ENCODE measurements at regions not wholly inside any gene's neighbourhood (a gene's known extent, or its start where the extent isn't known, plus 50 kb on each side); places are given as distances from the start of the nearest gene placed in this dataset.

DNA sequence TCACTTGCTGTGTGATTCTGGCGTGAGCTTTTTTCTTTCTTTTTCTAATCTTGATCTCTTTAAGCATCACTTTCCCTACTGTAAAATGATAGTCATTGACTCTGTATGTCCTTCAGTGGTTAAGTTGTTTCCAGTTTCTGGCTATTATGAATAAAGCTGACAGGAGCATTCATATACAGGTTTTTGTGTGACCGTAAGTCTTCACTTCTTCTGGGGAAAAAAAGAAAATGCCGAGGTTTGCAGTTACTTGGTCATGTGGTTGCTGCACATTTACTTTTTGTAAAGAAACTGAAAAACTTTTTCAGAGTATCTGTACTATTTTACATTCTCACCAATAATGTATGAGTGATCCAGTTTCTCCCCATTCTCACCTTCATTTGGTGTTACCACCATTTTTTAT is 247.4 kb upstream of the RBMS3 start:
- TF ChIP-seq, protein P1, sequence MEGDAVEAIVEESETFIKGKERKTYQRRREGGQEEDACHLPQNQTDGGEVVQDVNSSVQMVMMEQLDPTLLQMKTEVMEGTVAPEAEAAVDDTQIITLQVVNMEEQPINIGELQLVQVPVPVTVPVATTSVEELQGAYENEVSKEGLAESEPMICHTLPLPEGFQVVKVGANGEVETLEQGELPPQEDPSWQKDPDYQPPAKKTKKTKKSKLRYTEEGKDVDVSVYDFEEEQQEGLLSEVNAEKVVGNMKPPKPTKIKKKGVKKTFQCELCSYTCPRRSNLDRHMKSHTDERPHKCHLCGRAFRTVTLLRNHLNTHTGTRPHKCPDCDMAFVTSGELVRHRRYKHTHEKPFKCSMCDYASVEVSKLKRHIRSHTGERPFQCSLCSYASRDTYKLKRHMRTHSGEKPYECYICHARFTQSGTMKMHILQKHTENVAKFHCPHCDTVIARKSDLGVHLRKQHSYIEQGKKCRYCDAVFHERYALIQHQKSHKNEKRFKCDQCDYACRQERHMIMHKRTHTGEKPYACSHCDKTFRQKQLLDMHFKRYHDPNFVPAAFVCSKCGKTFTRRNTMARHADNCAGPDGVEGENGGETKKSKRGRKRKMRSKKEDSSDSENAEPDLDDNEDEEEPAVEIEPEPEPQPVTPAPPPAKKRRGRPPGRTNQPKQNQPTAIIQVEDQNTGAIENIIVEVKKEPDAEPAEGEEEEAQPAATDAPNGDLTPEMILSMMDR (IDR thresholded peaks at IDR 0.05; ENCODE audit: insufficient read depth, low read depth, low read length, missing control alignments): no peak
- H3K4me3 ChIP-seq (ENCODE audit: low read length): no peak overlapping the region
- DNase-seq (ENCODE audit: low read depth): no peak

DNA sequence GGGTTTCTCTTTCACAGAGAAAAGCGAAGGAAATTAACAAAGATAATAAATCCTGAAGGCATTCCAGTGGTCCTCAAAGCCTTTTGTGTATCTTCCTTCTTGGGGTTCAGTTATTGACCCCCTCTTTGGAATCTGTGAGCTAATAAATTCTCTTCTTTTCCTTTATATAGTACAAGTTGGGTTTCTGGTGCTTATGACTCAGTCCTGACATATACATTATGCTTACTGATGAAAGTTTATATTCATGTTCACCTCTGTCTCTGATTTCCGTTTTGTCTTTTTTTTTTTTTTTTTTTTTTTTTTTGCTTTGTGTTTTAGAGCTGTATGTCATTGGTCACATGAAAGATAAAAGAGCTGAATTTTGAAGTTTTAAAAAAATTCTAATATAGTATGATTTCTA is 230.7 kb upstream of the RBMS3 start:
- no peak overlapping the region for H3K4me3 ChIP-seq (ENCODE audit: low read length)
- no peak for DNase-seq (ENCODE audit: low read depth)
- TF ChIP-seq, protein P1 (IDR thresholded peaks at IDR 0.05; ENCODE audit: insufficient read depth, low read depth, low read length, missing control alignments): no peak

DNA sequence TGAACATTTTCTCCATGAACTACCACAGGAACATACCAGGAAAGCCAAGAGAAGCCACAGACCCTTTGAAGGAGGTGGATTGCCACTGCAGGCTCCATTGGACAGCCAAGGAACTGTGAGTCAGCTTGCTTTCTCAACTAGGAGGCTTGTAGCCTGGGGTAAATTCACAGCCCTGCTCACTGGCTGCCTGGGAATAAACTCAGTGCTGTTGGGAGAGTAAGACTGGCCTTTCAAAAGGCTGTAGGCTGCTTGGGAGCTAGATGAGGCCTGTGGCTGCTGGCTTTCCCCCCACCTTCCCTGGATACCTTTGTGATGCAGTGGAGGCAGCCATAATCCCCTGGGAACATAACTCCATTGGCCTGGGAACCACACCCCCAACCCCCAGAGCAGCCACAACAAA is 223.5 kb upstream of the RBMS3 start:
- DNase-seq (ENCODE audit: low read depth): peak; percentile 94
- no peak overlapping the region for H3K4me3 ChIP-seq (ENCODE audit: low read length)
- TF ChIP-seq, protein P1 (IDR thresholded peaks at IDR 0.05; ENCODE audit: insufficient read depth, low read depth, low read length, missing control alignments): no peak

DNA sequence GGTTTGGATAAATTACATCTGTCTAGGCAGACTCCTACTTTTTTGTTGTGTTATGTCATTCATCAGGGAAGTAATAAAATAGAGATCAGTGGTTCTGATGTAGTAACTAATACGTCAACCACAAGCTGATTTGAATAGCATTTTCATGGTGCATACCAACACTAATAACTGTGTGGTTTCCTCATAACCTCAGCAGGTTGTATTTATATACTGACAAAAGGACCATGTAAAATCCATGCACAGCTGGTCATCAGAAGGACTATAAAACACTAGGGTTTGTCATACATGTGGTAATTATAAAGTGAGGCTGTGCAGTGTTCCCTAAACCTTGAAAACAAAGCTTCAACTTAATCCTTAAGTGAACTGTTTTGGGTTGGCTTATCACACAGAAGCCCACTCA is 216.8 kb upstream of the RBMS3 start:
- DNase-seq (ENCODE audit: low read depth): no peak

DNA sequence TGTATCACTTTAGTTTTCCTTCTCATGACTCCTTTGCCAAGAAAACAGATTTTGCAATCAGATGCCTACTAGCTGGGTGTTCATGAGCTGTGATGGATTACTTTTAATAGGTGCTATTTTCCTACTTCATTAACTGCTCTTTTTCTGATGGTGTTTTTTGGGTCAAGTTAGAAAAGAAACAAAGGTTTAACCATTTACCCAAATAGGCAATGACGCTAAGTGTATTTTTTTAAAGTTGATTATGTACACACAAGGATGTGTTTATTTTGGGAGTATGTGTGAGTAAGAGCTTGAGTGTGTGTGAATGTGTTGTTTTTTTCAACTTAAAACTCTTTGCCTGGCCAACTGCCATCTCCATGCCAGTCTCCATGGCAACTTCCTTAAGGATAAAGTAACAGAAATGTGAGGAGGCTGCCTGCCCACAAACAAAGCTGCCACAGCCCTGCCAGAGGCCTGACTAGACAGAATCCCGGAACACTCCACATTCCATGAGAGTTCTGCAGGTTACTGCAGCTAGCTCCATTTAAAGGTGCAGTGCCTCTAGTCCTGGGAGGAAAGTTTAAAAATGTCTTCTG is 215.6 kb upstream of the RBMS3 start:
- TF ChIP-seq, protein P1 (IDR thresholded peaks at IDR 0.05; ENCODE audit: insufficient read depth, low read depth, low read length, missing control alignments): no peak
- no peak overlapping the region for H3K4me3 ChIP-seq (ENCODE audit: low read length)
- peak; percentile 99 for DNase-seq (ENCODE audit: low read depth)

More for the DNA sequence above, 216.8 kb upstream of the RBMS3 start:
- TF ChIP-seq, protein P1 (IDR thresholded peaks at IDR 0.05; ENCODE audit: insufficient read depth, low read depth, low read length, missing control alignments): no peak
- no peak overlapping the region for H3K4me3 ChIP-seq (ENCODE audit: low read length)

DNA sequence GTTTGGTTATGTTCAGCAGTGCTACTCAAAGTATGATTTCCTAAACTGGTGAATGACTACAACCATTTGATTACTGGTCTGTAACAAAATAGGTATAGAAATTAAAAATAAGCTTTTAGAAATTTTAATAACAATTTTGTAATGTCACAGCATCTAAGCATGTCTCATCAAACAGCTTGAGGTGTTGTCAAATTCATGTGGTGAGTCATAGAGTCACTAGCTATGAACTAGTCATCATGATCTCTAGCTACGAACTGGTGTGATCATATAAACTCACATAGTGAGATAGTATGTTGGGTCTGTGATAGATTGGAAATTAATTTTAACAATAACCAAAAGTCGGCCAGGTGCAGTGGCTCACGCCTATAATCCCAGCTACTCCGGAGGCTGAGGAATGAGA is 213.9 kb upstream of the RBMS3 start:
- no peak overlapping the region for H3K4me3 ChIP-seq (ENCODE audit: low read length)
- peak; percentile 86 for DNase-seq (ENCODE audit: low read depth)
- TF ChIP-seq, protein P1 (IDR thresholded peaks at IDR 0.05; ENCODE audit: insufficient read depth, low read depth, low read length, missing control alignments): no peak

DNA sequence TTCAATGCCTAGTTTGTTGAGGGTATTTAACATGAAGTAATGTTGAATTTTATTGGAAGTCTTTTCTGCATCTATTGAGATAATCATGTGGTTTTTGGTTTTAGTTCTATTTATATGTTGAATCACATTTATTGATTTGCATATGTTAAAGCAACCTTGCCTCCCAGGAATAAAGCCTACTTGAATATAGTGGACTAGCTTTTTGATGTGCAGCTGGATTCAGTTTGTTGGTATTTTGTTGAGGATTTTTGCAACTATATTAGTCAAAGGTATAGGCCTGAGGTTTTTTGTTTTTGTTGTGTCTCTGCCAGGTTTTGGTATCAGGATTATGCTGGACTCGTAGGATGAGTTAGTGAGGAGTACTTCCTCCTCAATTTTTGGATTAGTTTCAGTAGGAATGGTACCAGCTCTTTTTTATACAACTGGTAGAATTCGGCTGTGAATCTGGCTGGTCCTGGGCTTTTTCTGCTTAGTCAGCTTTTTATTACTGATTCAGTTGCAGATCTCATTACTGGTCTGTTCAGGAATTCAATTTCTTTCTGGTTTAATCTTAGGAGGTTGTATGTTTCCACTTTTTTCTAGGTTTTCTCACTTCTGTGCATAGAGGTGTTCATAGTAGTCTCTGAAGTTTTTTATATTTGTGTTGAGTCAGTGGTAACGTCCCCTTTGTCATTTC is 209.8 kb upstream of the RBMS3 start:
- TF ChIP-seq, protein P1 (IDR thresholded peaks at IDR 0.05; ENCODE audit: insufficient read depth, low read depth, low read length, missing control alignments): no peak
- no peak overlapping the region for H3K4me3 ChIP-seq (ENCODE audit: low read length)
- peak; percentile 41 for DNase-seq (ENCODE audit: low read depth)

All from epithelial cell of esophagus (primary cell).